Naive thymus-derived CD8-positive, alpha-beta T cell (primary cell): ENCODE measurements at regions not wholly inside any gene's neighbourhood (a gene's known extent, or its start where the extent isn't known, plus 50 kb on each side); places are given as distances from the start of the nearest gene placed in this dataset.

ENCODE experiments used
- ATAC-seq, 2 donors: fragments of 150-1000 bp; cut with Tn5 transposase in 1 of 2; sonication (Bioruptor Pico), chemical (Tn5 transposase) in 1 of 2; 1 replicate in 1 of 2; 2 replicates in 1 of 2; pipeline ENCODE4 v1.10.0; 2021; ENCODE audit warnings: mild to moderate bottlenecking in 2 of 2, moderate library complexity in 2 of 2
- POLR2A ChIA-PET: fragments of 350-600 bp; sonication (Branson Sonifier 250); formaldehyde crosslinking; loops from one replicate; lab custom pipeline; 2021; ENCODE audit warnings: antibody characterized with exemption; lab: Charles Lee
- DNase-seq, 10 donors: peaks; one replicate each; pipeline versions ENCODE4 v3.0.0 to v3.0.0-alpha.2; 2020 to 2022
- H3K27ac Mint-ChIP-seq, 10 donors: one replicate each; pipeline ENCODE4 v1.8.0; 2020 to 2022; ENCODE audit warnings: mild to moderate bottlenecking in 10 of 10, mixed read lengths in 10 of 10, moderate library complexity in 4 of 10, inconsistent platforms in 1 of 10
- H3K27me3 Mint-ChIP-seq, 5 donors: one replicate each; pipeline ENCODE4 v1.8.0; 2021 to 2022; ENCODE audit warnings: mixed read lengths in 5 of 5
- H3K36me3 Mint-ChIP-seq, 3 donors: one replicate each; pipeline ENCODE4 v1.8.0; 2020 to 2022; ENCODE audit warnings: mixed read lengths in 3 of 3, mild to moderate bottlenecking in 2 of 3, inconsistent platforms in 1 of 3
- H3K4me1 Mint-ChIP-seq, 4 donors: one replicate each; pipeline ENCODE4 v1.8.0; 2021 to 2022; ENCODE audit warnings: mixed read lengths in 4 of 4
- H3K4me3 Mint-ChIP-seq, 10 donors: one replicate each; pipeline ENCODE4 v1.8.0; 2020 to 2022; ENCODE audit warnings: mild to moderate bottlenecking in 10 of 10, mixed read lengths in 10 of 10, moderate library complexity in 6 of 10, inconsistent platforms in 1 of 10
- H3K9me3 Mint-ChIP-seq, 9 donors: one replicate each; pipeline ENCODE4 v1.8.0; 2020 to 2022; ENCODE audit warnings: mixed read lengths in 9 of 9, mild to moderate bottlenecking in 3 of 9, inconsistent platforms in 1 of 9, moderate library complexity in 1 of 9

DNA sequence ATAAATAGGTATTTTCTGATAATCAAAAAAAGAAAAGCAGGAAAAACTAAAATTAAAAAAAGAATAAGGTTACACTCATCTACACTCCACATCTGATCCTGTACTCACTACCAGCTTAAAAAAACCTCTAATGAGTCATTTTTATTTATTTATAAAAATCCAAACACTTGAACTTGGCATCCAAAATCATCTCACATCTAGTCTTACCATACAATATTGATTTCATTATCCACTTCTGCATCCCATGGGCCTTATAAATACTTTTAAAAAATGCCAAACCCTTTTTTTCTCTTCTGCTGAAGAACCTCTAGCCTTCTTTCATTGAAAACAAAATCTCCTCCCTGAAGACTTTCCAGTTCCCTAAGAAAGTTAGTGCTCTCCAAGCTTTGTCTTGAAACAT is 109.7 kb downstream of the TMTC3 start:
- Mint-ChIP-seq H3K27me3 (peaks cover 0 to 7% (median 2%) of the 10 kb centered on the region in 5 donors), H3K36me3 (no peaks in the 10 kb centered on the region), H3K9me3 (peaks cover 0 to 4% (median 0%) of the 10 kb centered on the region in 9 donors), H3K4me1 (no peaks in the 10 kb centered on the region), H3K27ac (no peak overlapping the region), H3K4me3 (no peak overlapping the region)
- DNase-seq (no peak), ATAC-seq (no peak)
- POLR2A ChIA-PET = no interaction called here

DNA sequence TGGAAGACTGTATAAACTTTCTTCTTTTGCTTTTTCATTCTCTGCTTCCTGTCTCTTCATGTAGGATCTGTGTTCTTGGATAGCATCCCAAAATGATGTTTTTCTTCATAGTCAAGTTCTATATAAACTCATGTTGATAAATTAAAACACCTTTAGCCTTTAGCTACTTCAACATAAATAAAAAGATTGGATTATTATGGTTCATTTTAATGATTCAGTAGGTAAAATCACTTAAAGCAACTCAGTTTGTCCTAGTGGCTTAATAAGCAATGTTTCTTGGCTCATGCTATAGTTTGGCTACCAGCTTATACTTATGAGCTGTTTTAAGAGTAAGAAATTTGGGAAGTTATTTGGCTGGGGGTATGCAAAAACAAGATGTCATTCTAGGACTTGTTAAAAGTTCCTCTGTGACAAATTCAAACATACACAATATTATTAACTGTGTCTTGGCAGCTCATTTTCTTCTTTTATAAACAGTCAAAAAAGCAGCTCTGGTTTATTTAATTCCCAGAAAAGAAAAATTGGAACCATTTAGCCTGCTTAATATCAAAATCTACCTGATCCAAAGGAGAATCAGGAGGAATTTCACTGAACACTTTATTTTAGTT is 111.4 kb downstream of the TMTC3 start:
- Mint-ChIP-seq H3K27me3 (peaks cover 0 to 7% (median 2%) of the 10 kb centered on the region in 5 donors), H3K4me3 (no peak overlapping the region), H3K9me3 (peaks cover 0 to 4% (median 0%) of the 10 kb centered on the region in 9 donors), H3K36me3 (no peaks in the 10 kb centered on the region), H3K27ac (no peak overlapping the region), H3K4me1 (no peaks in the 10 kb centered on the region)
- DNase-seq (no peak), ATAC-seq (no peak)
- POLR2A ChIA-PET = no interaction called here

- POLR2A ChIA-PET = no interaction called here
- no peaks in the 10 kb centered on the region for H3K4me1 Mint-ChIP-seq
- H3K9me3 Mint-ChIP-seq = peaks cover 0 to 4% (median 0%) of the 10 kb centered on the region in 9 donors
- no peaks in the 10 kb centered on the region for H3K36me3 Mint-ChIP-seq
- no peak overlapping the region for H3K27ac Mint-ChIP-seq
- no peak overlapping the region for H3K4me3 Mint-ChIP-seq
- H3K27me3 Mint-ChIP-seq = peaks cover 0 to 3% (median 1%) of the 10 kb centered on the region in 5 donors
- ATAC-seq (no peak), DNase-seq (no peak)
These were observed 113.1 kb downstream of the TMTC3 start for GRCh38 chr12:88255224-88255623.

- H3K4me3 Mint-ChIP-seq = no peak overlapping the region
- H3K9me3 Mint-ChIP-seq = peaks cover 0 to 4% (median 0%) of the 10 kb centered on the region in 9 donors
- H3K27ac Mint-ChIP-seq = no peak overlapping the region
- H3K27me3 Mint-ChIP-seq = peaks cover 0 to 3% (median 2%) of the 10 kb centered on the region in 5 donors
- POLR2A ChIA-PET = no interaction called here
- no peak for ATAC-seq
- no peak for DNase-seq
- no peaks in the 10 kb centered on the region for H3K36me3 Mint-ChIP-seq
- no peaks in the 10 kb centered on the region for H3K4me1 Mint-ChIP-seq
These were observed 113.7 kb downstream of the TMTC3 start for GRCh38 chr12:88255847-88256246.

DNA sequence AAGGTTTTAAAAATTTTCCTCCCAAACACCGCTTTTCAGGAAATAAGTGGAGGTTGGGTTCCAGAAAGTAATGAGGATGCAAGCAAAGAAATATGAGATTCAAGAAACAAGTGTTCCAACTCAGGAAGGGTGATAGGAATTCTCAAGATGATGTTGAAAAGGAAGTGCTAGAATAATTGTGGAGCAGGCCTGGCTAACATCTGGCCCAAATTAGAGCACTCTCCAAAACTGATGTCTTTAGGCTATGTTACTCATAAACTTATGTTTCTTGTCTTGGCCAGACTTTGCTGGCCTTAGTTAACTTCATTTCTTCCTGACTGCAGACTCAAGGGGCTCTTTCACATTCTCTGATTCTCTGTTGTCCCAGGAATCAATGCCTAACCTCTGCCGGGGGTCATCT is 116.3 kb downstream of the TMTC3 start:
- POLR2A ChIA-PET = no interaction called here
- Mint-ChIP-seq H3K4me1 (no peaks in the 10 kb centered on the region), H3K36me3 (no peaks in the 10 kb centered on the region), H3K9me3 (peaks cover 0 to 4% (median 0%) of the 10 kb centered on the region in 9 donors), H3K27ac (no peak overlapping the region), H3K4me3 (no peak overlapping the region), H3K27me3 (peaks cover 0 to 4% (median 3%) of the 10 kb centered on the region in 5 donors)
- DNase-seq = no peak
- ATAC-seq = no peak

GRCh38 chr12:88266806-88267360 is 124.8 kb downstream of the TMTC3 start:
- H3K27ac Mint-ChIP-seq = no peak overlapping the region
- POLR2A ChIA-PET = no interaction called here
- H3K4me1 Mint-ChIP-seq = no peaks in the 10 kb centered on the region
- H3K9me3 Mint-ChIP-seq = peaks cover 0 to 9% (median 0%) of the 10 kb centered on the region in 9 donors
- DNase-seq = no peak
- H3K4me3 Mint-ChIP-seq = no peak overlapping the region
- no peaks in the 10 kb centered on the region for H3K36me3 Mint-ChIP-seq
- no peak for ATAC-seq
- H3K27me3 Mint-ChIP-seq = no peaks in the 10 kb centered on the region

GRCh38 chr12:88267630-88268029 is 125.5 kb downstream of the TMTC3 start:
- H3K27me3 Mint-ChIP-seq = no peaks in the 10 kb centered on the region
- H3K4me3 Mint-ChIP-seq = no peak overlapping the region
- no peak overlapping the region for H3K27ac Mint-ChIP-seq
- DNase-seq = no peak
- peaks cover 0 to 9% (median 0%) of the 10 kb centered on the region in 9 donors for H3K9me3 Mint-ChIP-seq
- no peaks in the 10 kb centered on the region for H3K4me1 Mint-ChIP-seq
- ATAC-seq = no peak
- H3K36me3 Mint-ChIP-seq = no peaks in the 10 kb centered on the region
- POLR2A ChIA-PET = no interaction called here

DNA sequence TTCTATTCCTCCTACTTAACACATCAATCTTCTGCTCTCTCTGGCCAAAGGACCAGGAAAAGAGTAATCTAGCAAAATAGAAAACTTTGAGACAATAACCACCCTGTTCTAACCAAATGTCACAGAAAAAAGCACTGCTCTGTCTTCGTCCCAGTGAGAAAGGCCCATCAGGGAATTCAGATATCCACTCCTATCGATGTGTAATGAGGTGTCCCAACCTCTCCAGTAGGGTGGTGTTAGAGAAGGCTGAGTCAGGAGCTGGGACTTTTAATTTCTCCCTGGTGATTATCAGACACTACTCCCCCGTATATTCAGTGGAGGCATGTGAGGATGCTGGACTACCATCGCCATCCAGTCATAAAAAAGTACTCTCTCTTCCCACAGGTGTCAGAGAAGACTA is 130.3 kb downstream of the TMTC3 start:
- POLR2A ChIA-PET = no interaction called here
- Mint-ChIP-seq H3K4me1 (no peaks in the 10 kb centered on the region), H3K4me3 (no peak overlapping the region), H3K27ac (no peak overlapping the region), H3K36me3 (no peaks in the 10 kb centered on the region), H3K27me3 (no peaks in the 10 kb centered on the region), H3K9me3 (peaks cover 0 to 9% (median 0%) of the 10 kb centered on the region in 9 donors)
- ATAC-seq = no peak
- DNase-seq = no peak

DNA sequence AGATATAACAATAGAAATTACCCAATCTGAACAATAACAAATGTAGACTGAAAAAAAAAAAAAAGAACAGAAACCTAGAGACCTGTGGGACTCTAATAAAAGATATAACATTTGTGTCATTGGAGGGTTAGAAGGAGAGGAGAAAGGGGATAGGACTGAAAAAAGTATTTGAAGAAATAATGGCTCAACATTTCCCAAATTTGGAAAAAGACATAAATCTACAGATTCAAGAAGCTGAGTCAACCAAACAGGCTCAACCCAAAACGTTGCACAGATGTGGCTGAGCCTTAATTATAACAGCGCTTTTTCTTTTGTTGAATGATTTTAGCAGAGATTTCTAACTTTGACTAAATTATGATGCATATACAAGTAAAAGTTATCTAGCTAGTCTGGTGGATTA is 131.3 kb downstream of the TMTC3 start:
- POLR2A ChIA-PET = no interaction called here
- Mint-ChIP-seq H3K27ac (no peak overlapping the region), H3K4me3 (no peak overlapping the region), H3K4me1 (no peaks in the 10 kb centered on the region), H3K9me3 (peaks cover 0 to 9% (median 1%) of the 10 kb centered on the region in 9 donors), H3K36me3 (no peaks in the 10 kb centered on the region), H3K27me3 (no peaks in the 10 kb centered on the region)
- no peak for ATAC-seq
- no peak for DNase-seq

DNA sequence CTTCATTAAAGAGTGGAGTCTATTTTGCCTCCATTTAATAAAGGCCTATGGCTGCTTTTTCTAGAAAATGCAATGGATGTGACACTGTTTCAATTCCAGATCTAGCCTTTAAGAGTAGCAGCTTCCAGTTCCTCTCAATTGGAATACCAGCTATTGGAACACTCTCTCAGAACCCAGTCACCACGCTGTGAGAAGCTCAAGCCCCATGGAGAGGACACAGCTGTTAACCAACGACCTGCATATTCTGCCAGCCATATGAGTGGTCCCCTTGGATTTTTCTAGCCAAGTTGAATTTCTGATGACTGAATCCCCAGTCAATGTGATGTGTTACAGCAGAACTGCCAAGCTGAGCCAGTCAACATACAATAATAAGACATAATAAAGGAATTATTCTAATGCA is 131.8 kb downstream of the TMTC3 start:
- H3K4me3 Mint-ChIP-seq = no peak overlapping the region
- ATAC-seq = no peak

GRCh38 chr12:88291498-88292131 is 149.5 kb downstream of the TMTC3 start:
- POLR2A ChIA-PET = no interaction called here
- ATAC-seq = no peak
- no peaks in the 10 kb centered on the region for H3K4me1 Mint-ChIP-seq
- H3K4me3 Mint-ChIP-seq = no peak overlapping the region
- DNase-seq = no peak
- no peak overlapping the region for H3K27ac Mint-ChIP-seq
- peaks cover 0 to 3% (median 0%) of the 10 kb centered on the region in 5 donors for H3K27me3 Mint-ChIP-seq
- no peaks in the 10 kb centered on the region for H3K36me3 Mint-ChIP-seq
- H3K9me3 Mint-ChIP-seq = peaks cover 0 to 15% (median 0%) of the 10 kb centered on the region in 9 donors

More for the DNA sequence above, 131.8 kb downstream of the TMTC3 start:
- Mint-ChIP-seq H3K36me3 (no peaks in the 10 kb centered on the region), H3K9me3 (peaks cover 0 to 9% (median 3%) of the 10 kb centered on the region in 9 donors), H3K27ac (peak overlapping the region in 1 of 10 donors; percentile 40), H3K4me1 (no peaks in the 10 kb centered on the region), H3K27me3 (no peaks in the 10 kb centered on the region)
- POLR2A ChIA-PET = no interaction called here
- DNase-seq = no peak

DNA sequence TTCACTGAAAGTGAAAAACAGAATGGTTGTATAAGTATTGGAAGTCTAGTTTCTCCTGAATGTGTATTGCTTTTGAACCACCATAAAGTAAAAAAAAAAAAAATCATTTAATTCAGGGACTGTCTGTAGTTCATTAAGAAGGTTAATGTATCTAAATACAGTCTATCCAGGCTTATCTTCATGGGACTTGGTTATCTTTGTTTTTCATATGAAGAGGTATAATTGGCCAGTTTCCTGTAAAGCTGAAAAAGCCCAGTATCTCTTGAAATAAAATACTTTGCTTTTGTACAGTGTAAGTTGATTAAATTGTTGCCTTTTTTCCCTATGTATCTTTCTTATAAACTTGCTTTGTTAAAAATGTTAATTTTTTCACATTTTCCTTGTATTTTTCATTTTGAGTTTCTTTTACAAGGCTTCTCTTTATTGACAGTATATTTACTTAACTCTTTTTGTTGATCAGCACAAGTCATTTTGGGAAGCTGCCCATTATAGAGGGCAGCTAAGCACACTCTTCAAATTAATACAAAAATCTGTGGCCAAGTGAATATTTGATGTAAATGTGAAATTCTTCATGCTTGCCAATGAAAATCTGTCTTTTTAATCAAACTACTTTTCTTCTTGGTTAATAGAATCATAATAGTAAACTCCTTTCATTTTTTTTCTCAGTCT is 156.0 kb downstream of the TMTC3 start:
- ATAC-seq (no peak), DNase-seq (no peak)
- Mint-ChIP-seq H3K27ac (no peak overlapping the region), H3K4me1 (no peaks in the 10 kb centered on the region), H3K4me3 (no peak overlapping the region), H3K36me3 (no peaks in the 10 kb centered on the region), H3K9me3 (peaks cover 0 to 18% (median 3%) of the 10 kb centered on the region in 9 donors), H3K27me3 (peaks cover 0 to 1% (median 0%) of the 10 kb centered on the region in 5 donors)
- POLR2A ChIA-PET = no interaction called here

DNA sequence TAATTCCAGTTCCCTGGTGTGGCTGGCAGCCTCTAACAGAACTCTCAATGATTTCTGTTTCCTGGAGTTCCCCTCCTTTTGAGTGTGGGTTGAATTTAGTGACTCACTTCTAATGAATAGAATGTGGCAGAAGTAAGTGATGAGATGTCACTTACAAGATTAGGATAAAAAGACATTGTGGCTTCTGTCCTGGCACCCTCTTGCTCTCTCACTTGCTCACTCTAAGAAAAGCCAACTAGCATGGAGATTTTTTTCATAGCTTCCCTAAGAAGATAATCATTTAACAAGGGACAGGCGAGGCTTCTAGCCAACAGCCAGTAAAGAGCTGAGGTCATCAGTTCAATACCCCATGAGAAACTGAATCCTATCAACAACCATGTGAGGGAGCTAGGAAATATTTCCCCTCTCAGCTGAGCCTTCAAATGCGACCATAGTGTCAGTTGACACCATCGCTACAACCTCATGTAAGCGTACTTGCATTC is 156.7 kb downstream of the TMTC3 start:
- H3K9me3 Mint-ChIP-seq = peaks cover 0 to 15% (median 1%) of the 10 kb centered on the region in 9 donors
- H3K27ac Mint-ChIP-seq = no peak overlapping the region
- no peak overlapping the region for H3K4me3 Mint-ChIP-seq
- POLR2A ChIA-PET = no interaction called here
- ATAC-seq (no peak), DNase-seq (no peak)
- H3K27me3 Mint-ChIP-seq = peaks cover 0 to 1% (median 0%) of the 10 kb centered on the region in 5 donors
- no peaks in the 10 kb centered on the region for H3K4me1 Mint-ChIP-seq
- H3K36me3 Mint-ChIP-seq = no peaks in the 10 kb centered on the region
